GM18502 (cell line): ENCODE measurements at regions not wholly inside any gene's neighbourhood (a gene's known extent, or its start where the extent isn't known, plus 50 kb on each side); places are given as distances from the start of the nearest gene placed in this dataset.

Experiments
- ATAC-seq: cut with Tn5 transposase; IDR thresholded peaks from one replicate; pipeline ENCODE4 v1.9.1; 2021; ENCODE audit warnings: mild to moderate bottlenecking; ENCODE audit not compliant: unreplicated experiment, poor library complexity

- ATAC-seq, result no peak
Observed at GRCh38 chr15:69798481-69799250, 299.1 kb downstream of the TLE3 start.

GRCh38 chr15:69801144-69801543 is 296.6 kb downstream of the TLE3 start:
- ATAC-seq, result no peak

- no peak for ATAC-seq
Observed at GRCh38 chr15:69802432-69802831, 295.3 kb downstream of the TLE3 start.

- no peak for ATAC-seq
Observed at GRCh38 chr15:69804786-69805185, 292.9 kb downstream of the TLE3 start.

- no peak for ATAC-seq
Observed at GRCh38 chr15:69805248-69805953, 292.3 kb downstream of the TLE3 start.

GRCh38 chr15:69806287-69806915 is 291.3 kb downstream of the TLE3 start:
- ATAC-seq, result no peak

GRCh38 chr15:69807721-69808120 is 290.0 kb downstream of the TLE3 start:
- ATAC-seq, result no peak

- no peak for ATAC-seq
Observed at GRCh38 chr15:69808756-69809155, 289.0 kb downstream of the TLE3 start.

- no peak for ATAC-seq
Observed at GRCh38 chr15:69809421-69809820, 288.3 kb downstream of the TLE3 start.

GRCh38 chr15:69810431-69811354 is 287.0 kb downstream of the TLE3 start:
- ATAC-seq, result no peak

- ATAC-seq, result no peak
Observed at GRCh38 chr15:69812861-69813261, 284.9 kb downstream of the TLE3 start.

GRCh38 chr15:69813881-69814280 is 283.8 kb downstream of the TLE3 start:
- ATAC-seq, result no peak

- no peak for ATAC-seq
Observed at GRCh38 chr15:69814932-69815331, 282.8 kb downstream of the TLE3 start.

- ATAC-seq, result no peak
Observed at GRCh38 chr15:69815793-69816192, 281.9 kb downstream of the TLE3 start.

GRCh38 chr15:69816522-69816921 is 281.2 kb downstream of the TLE3 start:
- ATAC-seq, result no peak

GRCh38 chr15:69818529-69818928 is 279.2 kb downstream of the TLE3 start:
- no peak for ATAC-seq

GRCh38 chr15:69819371-69819770 is 278.3 kb downstream of the TLE3 start:
- ATAC-seq, result no peak

GRCh38 chr15:69820819-69821218 is 276.9 kb downstream of the TLE3 start:
- no peak for ATAC-seq

GRCh38 chr15:69823223-69823907 is 274.4 kb downstream of the TLE3 start:
- ATAC-seq, result no peak
